Activated CD4-positive, alpha-beta T cell treated with anti-CD3 and anti-CD28 coated beads, Interleukin-10, Interleukin-2, amounts not matched to agents 100 ng/mL and 50 ng/mL, durations not matched to agents 16 hours and 8 hours (primary cell): ENCODE measurements at regions not wholly inside any gene's neighbourhood (a gene's known extent, or its start where the extent isn't known, plus 50 kb on each side); places are given as distances from the start of the nearest gene placed in this dataset.
"Not testable (repeated sequence)": the region's sequence is repeated elsewhere in the genome, so short reads cannot be mapped to it uniquely, and the experiment has no call there.

Experiments
- DNase-seq: peaks from one replicate; pipeline ENCODE4 v3.0.0-alpha.2; 2020

DNA sequence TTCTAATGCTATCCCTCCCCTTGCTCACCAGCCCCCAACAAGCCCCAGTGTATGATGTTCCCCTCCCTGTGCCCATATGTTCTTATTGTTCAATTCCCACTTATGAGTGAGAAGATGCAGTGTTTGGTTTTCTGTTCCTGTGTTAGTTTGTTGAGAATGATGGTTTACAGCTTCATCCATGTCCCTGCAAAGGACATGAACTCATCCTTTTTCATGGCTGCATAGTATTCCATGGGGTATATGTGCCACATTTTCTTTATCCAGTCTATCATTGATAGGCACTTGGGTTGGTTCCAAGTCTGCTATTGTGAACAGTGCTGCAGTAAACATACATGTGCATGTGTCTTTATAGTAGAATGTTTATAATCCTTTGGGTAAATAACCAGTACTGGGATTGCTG is 480.2 kb upstream of the PTCHD4 start:
- not testable (repeated sequence) for DNase-seq

DNA sequence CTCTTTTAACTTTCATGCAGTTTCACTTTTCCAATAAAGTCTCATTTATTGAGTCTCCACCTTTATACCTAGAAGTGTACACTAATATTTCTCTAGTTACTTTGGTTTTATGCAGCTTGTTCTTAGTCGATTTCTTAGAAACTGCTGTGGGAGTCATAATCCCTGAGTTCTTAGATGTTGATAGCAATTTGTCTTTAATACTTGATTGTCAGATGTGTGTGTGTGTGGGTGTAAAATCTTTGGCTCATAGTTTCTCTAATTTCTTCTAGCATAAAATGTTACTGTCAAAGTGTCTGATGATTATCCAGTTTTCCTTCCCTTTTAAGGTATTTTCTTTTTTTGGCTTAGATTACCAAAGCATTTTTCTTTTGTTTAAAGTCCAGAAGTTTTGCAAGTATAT is 473.8 kb upstream of the PTCHD4 start:
- no peak for DNase-seq

DNA sequence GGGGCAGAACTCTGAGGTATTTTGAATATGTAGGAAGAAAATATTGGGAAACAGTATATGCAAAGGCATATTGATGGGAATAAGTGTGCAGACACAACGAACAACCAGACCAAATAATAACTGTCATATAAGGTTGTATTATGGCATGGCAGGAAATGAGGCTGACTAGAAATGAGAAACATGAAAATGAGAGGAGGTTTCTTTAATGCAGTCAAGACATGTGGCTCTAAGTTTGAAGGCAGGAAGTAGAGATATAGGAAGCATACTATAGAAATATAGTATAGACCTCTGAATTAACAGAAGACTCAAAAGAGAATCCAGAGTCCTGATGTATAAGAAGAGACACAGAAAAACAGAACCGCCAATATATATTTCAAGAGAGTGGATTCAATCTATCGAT is 459.7 kb upstream of the PTCHD4 start:
- DNase-seq, result peak; percentile 2

DNA sequence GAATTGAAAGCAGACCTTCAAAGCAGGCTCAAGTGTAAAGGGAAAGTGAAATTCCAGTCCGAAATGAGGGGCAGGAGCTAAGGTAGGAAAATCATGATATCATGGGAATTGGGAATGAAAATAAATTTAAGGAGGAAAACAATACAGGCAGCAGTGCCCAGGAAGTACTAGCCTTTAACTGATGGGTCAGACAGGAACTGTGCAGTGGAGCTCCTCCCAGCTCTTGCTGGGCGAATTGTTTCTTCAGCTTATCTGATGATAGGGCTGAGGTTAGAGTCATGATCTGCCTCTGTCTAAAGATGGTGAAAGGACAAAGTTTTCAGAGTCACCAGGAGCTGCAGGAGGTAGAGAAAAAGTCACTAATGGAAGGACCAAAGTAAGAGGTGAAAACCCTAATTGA is 457.9 kb upstream of the PTCHD4 start:
- no peak for DNase-seq

DNA sequence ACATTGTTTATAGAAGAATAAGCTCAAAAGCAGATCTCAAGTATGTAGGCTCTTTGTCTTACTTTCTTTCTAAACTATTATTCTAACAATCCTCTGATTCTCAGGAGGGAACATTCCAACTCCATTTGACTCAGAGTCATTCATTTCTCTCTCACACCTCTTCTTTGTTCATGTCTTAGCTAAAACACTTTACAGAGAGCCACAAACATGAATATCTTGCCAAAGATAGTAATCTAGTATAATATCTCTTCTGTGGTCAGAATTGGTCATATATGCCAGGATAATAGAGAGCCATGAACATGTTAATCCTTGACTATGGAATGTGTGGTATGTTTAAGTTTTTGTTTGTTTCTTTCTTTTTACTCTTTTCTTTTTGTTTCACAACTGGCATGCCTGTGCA is 456.0 kb upstream of the PTCHD4 start:
- no peak for DNase-seq

DNA sequence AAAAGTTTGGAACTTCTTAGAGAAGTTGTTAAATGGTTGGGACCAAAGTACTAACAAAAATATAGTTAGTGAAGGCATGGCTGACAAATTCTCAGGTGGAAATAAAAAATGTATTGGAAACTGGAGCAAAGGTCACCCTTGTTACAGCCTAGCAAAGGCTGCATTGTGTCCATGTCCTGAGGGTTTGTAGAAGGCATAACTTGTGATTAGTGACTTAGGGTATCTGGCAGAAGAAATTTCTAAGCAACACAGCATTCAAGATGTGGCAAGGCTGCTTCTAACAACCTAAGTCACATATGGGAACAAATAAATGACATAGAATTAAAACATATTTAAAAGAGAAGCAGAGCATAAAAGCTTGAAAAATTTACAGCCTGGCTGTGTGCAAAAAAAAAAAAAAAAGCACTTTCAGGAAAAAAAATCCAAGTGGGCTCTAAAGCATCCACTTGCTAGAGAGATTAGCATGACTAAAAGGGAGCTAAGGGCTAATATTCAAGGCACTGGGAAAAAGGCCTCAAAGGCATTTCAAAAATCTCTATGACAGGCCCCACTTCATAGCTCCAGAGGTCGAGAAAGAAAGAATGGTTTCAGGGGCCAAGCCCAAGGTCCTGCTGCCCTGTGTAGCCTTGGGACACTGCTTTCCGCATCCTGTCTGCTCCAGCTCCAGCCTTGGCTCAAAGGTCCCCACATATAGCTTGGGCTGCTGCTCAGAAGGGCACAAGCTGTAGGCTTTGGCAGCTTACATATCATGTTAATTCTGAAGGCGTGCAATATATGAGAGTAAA is 453.2 kb upstream of the PTCHD4 start:
- no peak for DNase-seq

DNA sequence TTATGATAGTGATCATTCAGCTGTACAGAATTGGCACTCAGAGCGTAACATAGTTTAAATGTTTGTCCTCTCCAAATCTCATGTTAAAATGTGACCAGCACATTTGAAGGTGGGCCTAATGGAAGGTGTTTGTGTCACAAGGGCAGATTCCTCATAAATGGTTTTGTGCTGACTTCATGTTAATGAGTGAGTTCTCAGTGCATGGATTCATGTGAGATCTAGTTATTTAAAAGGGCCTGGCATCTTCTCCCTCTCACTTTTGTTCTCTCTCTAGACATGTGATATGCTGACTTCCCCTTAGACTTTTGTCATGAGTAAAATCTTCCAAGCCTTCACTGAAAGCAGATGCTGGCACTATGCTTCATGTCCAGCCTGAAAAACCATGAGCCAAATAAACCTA is 452.4 kb upstream of the PTCHD4 start:
- no peak for DNase-seq

DNA sequence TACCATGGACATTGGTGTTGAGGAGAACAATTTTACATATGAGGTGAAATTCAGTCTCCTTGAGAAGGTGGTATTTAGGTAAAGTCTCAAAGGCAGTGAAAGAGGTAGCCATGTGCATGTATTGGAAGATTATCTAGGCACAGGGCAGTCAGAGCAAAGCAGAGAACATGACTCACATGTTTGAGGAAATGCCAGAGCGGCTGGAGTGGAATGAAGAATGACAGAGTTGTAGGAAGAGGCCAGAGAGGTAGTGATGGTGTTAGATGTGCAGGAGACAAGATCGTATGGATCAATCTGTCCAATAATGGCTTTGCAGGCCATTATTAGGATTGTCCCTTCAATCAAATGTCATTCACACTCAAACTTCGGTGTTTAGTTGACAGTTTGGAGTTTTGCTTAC is 449.4 kb upstream of the PTCHD4 start:
- no peak for DNase-seq

DNA sequence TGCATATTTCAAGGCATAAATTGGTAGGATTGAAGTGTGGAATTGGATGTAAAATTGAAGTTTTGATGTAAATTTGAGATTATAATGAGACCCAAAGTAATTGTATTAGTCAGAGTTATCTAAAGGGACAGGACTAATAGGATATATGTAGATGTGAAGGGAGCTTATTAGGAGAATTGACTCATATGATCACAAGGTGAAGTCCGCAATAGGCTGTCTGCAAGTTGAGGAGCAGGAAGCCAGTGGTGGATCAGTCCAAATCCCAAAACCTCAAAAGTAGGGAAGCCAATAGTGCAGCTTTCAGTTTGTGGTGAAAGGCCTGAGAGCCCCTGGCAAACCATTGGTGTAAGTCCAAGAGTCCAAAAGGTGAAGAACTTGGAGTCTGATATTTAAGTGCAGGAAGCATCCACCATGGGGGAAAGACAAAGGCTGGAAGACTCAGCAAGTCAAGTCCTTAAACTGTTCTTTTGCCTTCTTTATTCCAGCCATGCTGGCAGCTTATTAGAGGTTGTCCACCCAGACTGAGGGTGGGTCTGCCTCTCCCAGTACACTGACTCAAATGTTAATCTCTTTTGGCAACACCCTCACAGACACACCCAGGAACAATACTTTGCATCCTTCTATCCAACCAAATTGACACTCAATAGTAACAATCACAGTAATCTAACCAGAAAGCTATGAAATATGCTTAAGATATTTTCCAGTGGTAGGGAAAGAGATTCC is 442.6 kb upstream of the PTCHD4 start:
- DNase-seq, result no peak

DNA sequence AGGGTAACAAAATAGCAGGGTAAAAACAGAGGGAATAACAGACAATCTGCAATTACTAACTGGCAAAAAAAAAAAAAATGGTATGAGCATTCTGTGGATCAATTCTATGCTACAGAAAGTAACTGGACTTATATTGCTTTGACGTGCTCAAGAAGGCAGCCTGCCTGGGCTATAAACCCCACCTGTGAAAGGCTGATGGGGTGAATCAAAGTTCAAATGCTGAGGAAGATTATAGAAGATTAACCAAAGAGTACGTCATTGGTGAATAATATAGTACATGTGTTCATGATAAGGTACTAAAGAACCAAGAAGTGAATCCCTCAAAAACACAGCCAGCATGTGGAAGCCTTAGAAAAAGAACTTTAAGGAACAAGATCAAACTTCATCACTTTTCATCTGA is 441.9 kb upstream of the PTCHD4 start:
- DNase-seq, result no peak

DNA sequence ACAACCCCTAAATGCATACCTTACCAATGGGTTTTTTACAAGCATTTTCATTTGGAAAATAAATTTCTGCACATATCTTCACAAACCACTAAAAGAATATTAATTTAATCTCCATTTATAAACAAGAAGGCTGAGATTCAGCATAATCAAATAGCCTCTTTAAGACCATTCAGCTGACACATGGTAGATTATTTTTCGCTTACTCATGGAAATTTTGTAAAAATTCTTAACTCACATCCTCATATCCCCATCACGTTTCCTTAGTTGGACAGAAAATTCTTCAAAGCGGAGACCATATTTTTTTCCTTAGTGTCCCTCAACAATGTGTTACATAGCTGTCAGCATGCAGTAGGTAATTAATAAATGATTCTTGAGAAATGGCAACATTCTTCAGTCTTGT is 439.6 kb upstream of the PTCHD4 start:
- DNase-seq, result no peak

DNA sequence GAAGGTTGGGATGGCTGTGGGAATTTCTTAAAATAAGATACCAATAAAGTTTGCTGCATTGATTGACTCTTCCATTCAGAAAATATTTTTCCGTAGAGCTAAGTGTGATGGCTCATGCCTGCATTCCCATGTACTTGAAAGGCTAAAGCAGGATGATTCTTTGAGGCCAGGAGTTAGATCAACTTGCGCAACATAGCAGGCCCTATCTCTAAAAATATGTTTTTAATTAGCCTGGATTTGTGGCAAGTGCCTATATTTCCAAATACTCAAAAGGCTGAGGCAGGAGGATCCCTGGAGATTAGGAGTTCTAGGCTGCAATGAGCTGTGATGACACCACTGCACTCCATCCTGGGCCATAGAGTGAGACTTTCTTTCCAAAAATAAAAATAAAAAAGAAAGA is 431.2 kb upstream of the PTCHD4 start:
- no peak for DNase-seq

DNA sequence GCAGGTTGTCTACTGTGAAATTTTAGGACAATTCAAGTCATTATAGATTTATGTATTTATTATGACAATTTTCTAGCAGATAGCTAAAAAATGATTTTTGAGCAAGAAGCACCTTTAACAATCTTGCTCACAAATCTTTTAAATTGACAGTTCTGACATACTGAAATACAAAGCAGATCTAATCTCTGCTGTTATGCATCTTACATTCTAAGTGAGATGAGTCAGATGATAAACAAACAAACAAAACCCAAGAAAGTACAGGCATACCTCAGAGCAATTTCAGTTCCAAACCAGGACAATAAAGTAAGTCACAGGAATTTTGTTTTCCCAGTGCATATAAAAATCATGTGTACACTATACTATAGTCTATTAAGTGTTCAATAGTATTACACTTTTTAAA is 430.7 kb upstream of the PTCHD4 start:
- DNase-seq, result no peak

DNA sequence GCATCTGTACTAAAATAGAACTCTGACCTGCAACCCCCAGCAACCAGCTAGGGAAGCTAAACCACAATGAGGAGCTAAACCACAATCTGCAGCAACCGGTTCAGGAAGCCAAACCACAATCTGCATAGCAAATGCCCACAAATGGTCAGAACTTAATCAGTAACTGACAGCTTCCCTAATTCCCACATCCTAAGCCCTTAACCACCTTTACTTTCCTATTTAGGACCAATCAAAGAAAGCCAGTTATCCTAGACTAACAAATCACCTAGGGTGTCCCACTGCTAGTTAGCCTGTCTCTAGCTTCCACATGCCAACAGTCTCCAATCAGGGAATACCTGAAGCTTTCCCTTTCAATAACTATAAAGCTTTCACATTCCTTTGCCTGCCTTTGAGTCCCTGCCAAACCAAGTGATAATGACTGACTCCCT is 424.6 kb upstream of the PTCHD4 start:
- DNase-seq, result no peak

DNA sequence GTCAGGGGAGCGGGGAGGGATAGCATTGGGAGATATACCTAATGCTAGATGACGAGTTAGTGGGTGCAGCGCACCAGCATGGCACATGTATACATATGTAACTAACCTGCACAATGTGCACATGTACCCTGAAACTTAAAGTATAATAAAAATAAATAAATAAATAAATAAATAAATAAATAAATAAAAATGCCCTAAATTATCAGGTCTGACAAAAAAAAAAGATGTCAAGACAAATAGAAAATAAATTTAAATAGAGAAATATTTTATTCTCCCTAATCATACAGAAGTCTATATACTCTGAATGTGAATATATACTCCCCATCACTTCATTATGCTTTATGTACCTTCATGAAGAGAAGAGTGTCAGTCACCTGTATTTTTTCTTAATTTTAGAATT is 420.0 kb upstream of the PTCHD4 start:
- not testable (repeated sequence) for DNase-seq

DNA sequence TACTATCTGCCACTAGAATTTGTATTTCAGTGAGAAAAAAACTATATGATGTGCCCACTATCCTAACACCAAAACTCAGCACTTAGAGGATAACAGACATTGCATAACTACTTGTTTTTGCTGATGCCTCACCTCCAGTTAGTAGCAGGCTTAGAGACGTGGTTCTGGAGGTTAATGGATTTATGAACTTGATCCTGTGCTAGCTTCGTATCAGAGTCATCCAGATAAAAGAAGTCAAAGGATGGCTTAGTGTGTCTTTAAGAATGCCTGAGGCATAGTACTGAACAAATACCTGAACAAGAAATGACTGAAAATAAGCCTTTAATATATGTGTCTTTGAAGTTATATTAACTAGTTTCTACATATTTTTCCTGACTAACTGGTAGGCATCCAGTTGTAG is 414.9 kb upstream of the PTCHD4 start:
- no peak for DNase-seq

DNA sequence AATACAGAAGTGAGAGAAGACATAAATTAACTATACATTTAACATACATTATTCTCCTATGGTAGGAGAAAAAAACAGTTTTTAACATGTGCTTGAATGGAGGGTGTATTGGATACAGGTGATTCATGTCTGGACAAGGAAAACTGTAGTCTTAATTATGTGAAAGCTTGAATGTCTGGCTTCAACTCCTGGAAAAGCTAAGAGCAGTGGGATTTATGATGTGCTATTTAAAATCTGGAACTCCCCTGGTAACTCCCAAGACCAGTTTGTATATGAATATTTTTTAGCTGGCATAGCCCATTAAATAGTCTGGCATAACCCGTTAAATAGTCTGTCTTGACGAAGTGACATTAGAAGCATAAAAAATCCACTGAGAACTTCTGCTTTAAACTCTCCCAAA is 410.0 kb upstream of the PTCHD4 start:
- DNase-seq, result no peak

DNA sequence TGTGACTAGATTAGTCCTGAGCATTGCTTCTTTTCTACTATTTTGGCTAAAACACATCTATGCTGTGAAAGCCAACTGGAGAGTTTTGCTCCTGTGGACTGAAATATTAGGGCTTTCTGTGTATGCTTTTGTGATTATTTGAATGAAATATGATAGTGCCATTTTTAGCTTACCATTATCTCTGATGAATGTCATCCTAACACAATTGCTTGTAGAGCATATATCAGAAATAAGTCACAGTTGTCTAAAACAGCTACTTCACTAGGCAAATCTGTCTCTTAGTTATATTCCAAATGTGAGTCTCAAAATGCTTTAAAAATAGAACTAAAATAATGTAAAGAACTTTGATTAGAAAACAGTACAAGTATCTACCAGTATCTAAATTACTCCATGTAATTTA is 401.4 kb upstream of the PTCHD4 start:
- no peak for DNase-seq

DNA sequence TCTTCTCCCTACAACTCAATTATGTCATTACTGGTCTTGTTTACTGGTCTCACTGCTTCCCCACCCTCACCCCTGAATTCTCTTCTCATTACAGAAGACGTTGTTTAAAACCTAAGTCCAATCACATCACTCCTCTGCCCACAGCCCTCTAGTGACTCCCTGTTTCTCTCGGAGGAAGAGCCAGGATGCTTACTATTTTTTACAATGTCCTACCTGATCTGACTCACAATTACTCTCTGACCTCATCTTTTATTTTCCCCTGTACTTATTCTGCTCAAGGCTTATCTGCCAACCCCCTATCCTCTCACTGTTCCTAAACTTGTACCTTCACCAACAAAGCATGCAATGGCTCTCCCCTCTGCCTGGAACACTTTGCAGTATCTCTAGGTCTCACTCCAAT is 400.4 kb upstream of the PTCHD4 start:
- DNase-seq, result no peak

DNA sequence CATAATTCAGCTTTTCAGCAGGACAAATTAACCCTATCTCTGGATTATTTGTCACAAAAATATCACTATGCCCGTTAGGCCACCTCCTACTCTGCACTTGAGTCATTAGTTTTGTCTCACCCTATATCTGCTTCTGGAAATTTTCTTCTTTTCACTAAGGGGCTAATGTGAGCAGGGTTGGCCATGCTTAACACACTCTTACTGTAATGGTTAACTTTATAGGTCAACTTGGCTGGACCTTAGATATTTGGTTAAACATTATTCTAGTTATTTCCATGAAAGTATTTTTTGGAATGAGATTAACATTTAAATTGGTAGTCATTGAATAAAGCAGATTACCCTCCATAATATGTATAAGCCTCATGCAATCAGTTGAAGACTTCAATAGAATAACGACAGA is 394.6 kb upstream of the PTCHD4 start:
- no peak for DNase-seq

DNA sequence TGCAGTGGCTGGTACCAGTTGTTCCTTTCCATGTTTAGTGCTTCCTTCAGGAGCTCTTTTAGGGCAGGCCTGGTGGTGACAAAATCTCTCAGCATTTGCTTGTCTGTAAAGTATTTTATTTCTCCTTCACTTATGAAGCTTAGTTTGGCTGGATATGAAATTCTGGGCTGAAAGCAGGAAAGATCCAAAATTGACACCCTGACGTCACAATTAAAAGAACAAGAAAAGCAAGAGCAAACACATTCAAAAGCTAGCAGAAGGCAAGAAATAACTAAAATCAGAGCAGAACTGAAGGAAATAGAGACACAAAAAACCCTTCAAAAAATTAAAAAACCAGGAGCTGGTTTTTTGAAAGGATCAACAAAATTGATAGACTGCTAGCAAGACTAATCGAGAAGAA is 382.4 kb upstream of the PTCHD4 start:
- DNase-seq, result not testable (repeated sequence)

DNA sequence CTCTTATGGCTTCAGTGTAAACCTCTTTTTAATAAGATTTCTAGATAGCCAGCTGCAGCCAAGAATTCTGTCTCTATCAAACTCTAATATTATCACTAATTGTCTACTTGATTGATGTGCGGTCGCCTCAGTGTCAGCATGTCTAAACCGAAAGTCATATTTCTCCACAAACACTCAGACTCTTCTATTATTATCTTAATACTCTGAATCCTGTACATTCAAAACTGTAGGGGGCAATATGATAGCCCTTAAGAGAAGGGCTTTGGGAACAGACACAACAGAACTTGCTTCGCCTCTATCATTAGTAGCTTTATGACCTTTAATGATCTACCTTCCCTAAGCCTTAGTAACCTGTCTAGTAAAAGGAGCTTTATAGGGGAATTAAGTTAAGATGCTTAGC is 379.7 kb upstream of the PTCHD4 start:
- no peak for DNase-seq

DNA sequence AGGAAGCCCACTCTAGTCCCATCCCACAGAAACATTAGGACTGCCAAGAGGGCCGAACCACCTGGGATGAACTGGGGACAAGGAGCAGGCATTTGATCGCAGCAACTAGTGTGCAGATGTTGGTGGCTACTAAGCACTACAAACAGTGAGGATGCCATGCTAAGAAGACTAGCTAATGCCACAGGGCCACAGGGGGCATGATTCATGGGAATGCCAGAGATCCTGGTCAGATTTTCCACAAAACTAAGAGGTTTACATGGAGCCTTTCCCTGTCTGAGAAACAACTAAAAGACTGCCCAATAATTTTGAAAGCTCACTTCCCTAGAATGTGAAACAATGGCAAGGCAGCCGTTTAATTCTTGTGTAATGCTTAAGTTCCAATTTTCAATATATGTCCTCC is 375.9 kb upstream of the PTCHD4 start:
- DNase-seq, result no peak

DNA sequence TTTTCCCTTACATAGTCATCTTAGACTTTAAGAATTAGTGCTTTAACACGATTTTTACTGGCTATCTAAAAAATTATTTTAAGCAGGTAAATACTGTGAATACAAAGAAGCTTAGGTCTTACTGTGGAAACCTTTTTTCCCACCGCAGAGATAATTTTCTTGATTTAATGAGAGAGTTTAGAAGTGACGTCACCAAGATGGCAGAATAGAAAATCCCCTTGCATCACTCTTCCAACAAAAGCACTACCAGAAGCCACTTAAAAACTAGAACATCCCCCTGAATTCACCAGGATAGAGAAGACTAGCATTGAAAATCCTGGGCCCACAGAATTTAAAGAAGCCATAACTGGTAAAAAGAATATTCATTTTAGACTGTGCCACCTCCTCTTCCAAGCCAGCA is 375.4 kb upstream of the PTCHD4 start:
- no peak for DNase-seq

DNA sequence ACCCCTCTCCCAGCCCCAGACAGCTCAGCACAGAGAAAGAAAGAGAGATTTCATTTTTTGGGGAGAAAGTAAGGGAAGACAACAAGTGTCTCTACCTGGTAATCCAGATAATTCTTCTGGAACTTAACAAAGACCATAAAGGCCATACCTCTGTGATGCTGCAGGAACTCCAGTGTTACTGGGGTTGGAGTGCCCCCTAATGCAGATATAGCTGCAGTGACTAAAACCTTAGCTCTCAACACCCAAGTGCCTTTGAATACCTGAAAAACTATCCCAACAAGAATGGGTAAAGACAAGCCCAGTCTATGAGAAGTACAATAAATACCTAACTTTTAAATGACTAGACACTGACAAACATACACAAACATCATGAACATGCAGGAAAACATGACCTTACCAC is 365.3 kb upstream of the PTCHD4 start:
- no peak for DNase-seq
